Osteocyte (in vitro differentiated cells): ENCODE measurements at regions not wholly inside any gene's neighbourhood (a gene's known extent, or its start where the extent isn't known, plus 50 kb on each side); places are given as distances from the start of the nearest gene placed in this dataset.

Source experiments
- DNase-seq: peaks from one replicate; pipeline ENCODE4 v3.0.0; 2021; ENCODE audit warnings: mixed read lengths; ENCODE audit not compliant: unreplicated experiment; ENCODE audit errors: extremely low spot score
- H3K27ac Mint-ChIP-seq: one replicate; pipeline ENCODE4 v1.8.0; 2021; ENCODE audit warnings: mild to moderate bottlenecking, mixed read lengths; ENCODE audit not compliant: unreplicated experiment
- H3K27me3 Mint-ChIP-seq: one replicate; pipeline ENCODE4 v1.8.0; 2021; ENCODE audit warnings: mixed read lengths; ENCODE audit not compliant: unreplicated experiment
- H3K36me3 Mint-ChIP-seq: one replicate; pipeline ENCODE4 v1.8.0; 2021; ENCODE audit warnings: mixed read lengths; ENCODE audit not compliant: unreplicated experiment
- H3K4me1 Mint-ChIP-seq: one replicate; pipeline ENCODE4 v1.8.0; 2021; ENCODE audit warnings: mixed read lengths; ENCODE audit not compliant: unreplicated experiment
- H3K4me3 Mint-ChIP-seq: one replicate; pipeline ENCODE4 v1.8.0; 2021; ENCODE audit warnings: mild to moderate bottlenecking, moderate library complexity, mixed read lengths; ENCODE audit not compliant: unreplicated experiment
- H3K9me3 Mint-ChIP-seq: one replicate; pipeline ENCODE4 v1.8.0; 2021; ENCODE audit warnings: mixed read lengths; ENCODE audit not compliant: unreplicated experiment
- CTCF ChIP-seq: fragments of 200-600 bp; sonication (generic); IDR thresholded peaks from 2 replicates; pipeline ENCODE4 v1.5.0; 2021; ENCODE audit warnings: antibody characterized with exemption, mild to moderate bottlenecking, moderate library complexity

GRCh38 chr22:48335442-48336139 lies 1492.1 kb downstream of the BRD1 start:
- Mint-ChIP-seq H3K9me3 (no peaks in the 10 kb centered on the region), H3K4me3 (no peak overlapping the region), H3K27me3 (no peaks in the 10 kb centered on the region), H3K4me1 (peaks cover under 1% of the 10 kb centered on the region), H3K36me3 (no peaks in the 10 kb centered on the region), H3K27ac (no peak overlapping the region)
- no peak for TF ChIP-seq CTCF
- DNase-seq, result no peak

GRCh38 chr22:48334971-48335370 lies 1492.7 kb downstream of the BRD1 start:
- Mint-ChIP-seq H3K4me1 (no peaks in the 10 kb centered on the region), H3K36me3 (no peaks in the 10 kb centered on the region), H3K27ac (no peak overlapping the region), H3K4me3 (no peak overlapping the region), H3K27me3 (no peaks in the 10 kb centered on the region), H3K9me3 (no peaks in the 10 kb centered on the region)
- DNase-seq, result no peak
- TF ChIP-seq CTCF, result no peak

- H3K9me3 Mint-ChIP-seq, result peaks cover 8% of the 10 kb centered on the region
- no peaks in the 10 kb centered on the region for H3K4me1 Mint-ChIP-seq
- no peak for DNase-seq
- H3K27ac Mint-ChIP-seq, result no peak overlapping the region
- no peaks in the 10 kb centered on the region for H3K27me3 Mint-ChIP-seq
- no peak overlapping the region for H3K4me3 Mint-ChIP-seq
- TF ChIP-seq CTCF, result no peak
- H3K36me3 Mint-ChIP-seq, result no peaks in the 10 kb centered on the region
Observed at GRCh38 chr22:48333816-48334735, 1493.6 kb downstream of the BRD1 start.

GRCh38 chr22:48333323-48333763 lies 1494.3 kb downstream of the BRD1 start:
- Mint-ChIP-seq H3K4me3 (no peak overlapping the region), H3K4me1 (no peaks in the 10 kb centered on the region), H3K9me3 (peaks cover 9% of the 10 kb centered on the region), H3K27ac (no peak overlapping the region), H3K36me3 (no peaks in the 10 kb centered on the region), H3K27me3 (peaks cover under 1% of the 10 kb centered on the region)
- no peak for DNase-seq
- TF ChIP-seq CTCF, result no peak
